HepG2 (cell line): ENCODE measurements at regions not wholly inside any gene's neighbourhood (a gene's known extent, or its start where the extent isn't known, plus 50 kb on each side); places are given as distances from the start of the nearest gene placed in this dataset.

Experiments used
- ATAC-seq: fragments of 200-7000 bp; cut with Tn5 transposase; 3 replicates; pipeline ENCODE4 v1.9.1; 2020; ENCODE audit warnings: mild to moderate bottlenecking, moderate library complexity
- BruUV-seq: library from RNA; stranded (reverse); fragments of 400-500 nt; replicated peaks from 2 replicates; lab custom pipeline; 2021; lab: Mats Ljungman, UMichigan
- CTCF ChIA-PET: fragments of 300-600 bp; formaldehyde crosslinking; extraction: SDS; loops from one replicate; lab custom pipeline; 2021; ENCODE audit warnings: low total read pairs, inconsistent platforms, low intra/inter-chr PET ratio; lab: Yijun Ruan, JAX
- POLR2A ChIA-PET: fragments of 350-600 bp; sonication (Branson Sonifier 250); formaldehyde crosslinking; loops from one replicate; lab custom pipeline; 2020; ENCODE audit warnings: antibody characterized with exemption, inconsistent platforms; lab: Yijun Ruan, JAX
- DNase-seq: peaks from one replicate; pipeline ENCODE4 v3.0.0-alpha.2; 2015; ENCODE audit warnings: low spot score
- FAIRE-seq: peaks from 3 replicates; lab custom pipeline; 2011; peaks lifted over from hg19 to GRCh38; lab: Jason Lieb, UNC
- H2AFZ ChIP-seq: one replicate; pipeline ENCODE4 v1.6.1; 2011; ENCODE audit warnings: low read length, inconsistent platforms
- H3K27ac ChIP-seq: fragments of 300-600 bp; 3 replicates; pipeline ENCODE4 v1.8.0; 2011; ENCODE audit warnings: mixed run types, mild to moderate bottlenecking, mixed read lengths, low read length, inconsistent platforms; ENCODE audit not compliant: insufficient read depth; ENCODE audit errors: extremely low read length
- H3K27me3 ChIP-seq, 2 experiments: fragments of 200-600 bp in 1 of 2; 2 replicates in 1 of 2; 3 replicates in 1 of 2; pipeline versions ENCODE4 v1.6.0 to v1.8.0; 2011; ENCODE audit warnings: low read length in 2 of 2, mild to moderate bottlenecking in 2 of 2, moderate library complexity in 2 of 2, inconsistent platforms in 1 of 2; ENCODE audit not compliant: insufficient read depth in 2 of 2, control insufficient read depth in 1 of 2
- H3K36me3 ChIP-seq, 2 experiments: fragments of 200-600 bp in 1 of 2; replicated peaks in 1 of 2; 2 replicates in 1 of 2; 3 replicates in 1 of 2; pipeline versions ENCODE4 v1.5.1 to v1.8.0; 2011; ENCODE audit warnings: low read length in 2 of 2, inconsistent platforms in 1 of 2; ENCODE audit not compliant: insufficient read depth in 2 of 2, control insufficient read depth in 1 of 2
- H3K4me1 ChIP-seq: 2 replicates; pipeline ENCODE4 v1.5.1; 2012; ENCODE audit warnings: low read length, inconsistent platforms; ENCODE audit not compliant: insufficient read depth
- H3K4me2 ChIP-seq: 2 replicates; pipeline ENCODE4 v1.6.0; 2011; ENCODE audit warnings: low read depth, low read length, inconsistent platforms
- H3K4me3 ChIP-seq, 3 experiments: fragments of 200-600 bp in 1 of 3; sonication (generic), shearing (Covaris generic) in 1 of 3; replicated peaks in 1 of 3; 2 replicates each; pipeline ENCODE4 v1.5.1; 2011 to 2016; ENCODE audit warnings: low read length in 3 of 3, inconsistent platforms in 2 of 3, low read depth in 2 of 3, mild to moderate bottlenecking in 2 of 3, control low read depth in 1 of 3, mixed read lengths in 1 of 3; ENCODE audit not compliant: insufficient read depth in 1 of 3
- H3K79me2 ChIP-seq: one replicate; pipeline ENCODE4 v1.6.1; 2011; ENCODE audit warnings: low read length, inconsistent platforms; ENCODE audit not compliant: insufficient read depth
- H3K9ac ChIP-seq: 2 replicates; pipeline ENCODE4 v1.6.0; 2011; ENCODE audit warnings: mild to moderate bottlenecking, low read depth, low read length, inconsistent platforms; ENCODE audit not compliant: insufficient read depth
- H3K9me3 ChIP-seq: 2 replicates; pipeline ENCODE4 v1.5.1; 2012; ENCODE audit warnings: mild to moderate bottlenecking, low read length
- H4K20me1 ChIP-seq: 2 replicates; pipeline ENCODE4 v1.6.0; 2011; ENCODE audit warnings: inconsistent platforms, mild to moderate bottlenecking, low read length, moderate library complexity; ENCODE audit not compliant: insufficient read depth
- HIVEP1 ChIP-seq: sonication (generic); formaldehyde crosslinking; IDR thresholded peaks from 2 replicates; pipeline ENCODE4 v1.4.0; 2020; ENCODE audit warnings: mild to moderate bottlenecking, missing genetic modification reagents
- MTF2 ChIP-seq: sonication (generic); formaldehyde crosslinking; IDR thresholded peaks from 2 replicates; pipeline ENCODE4 v1.5.0; 2020; ENCODE audit warnings: missing genetic modification reagents, borderline replicate concordance
- NCOA2 ChIP-seq: sonication (generic); formaldehyde crosslinking; IDR thresholded peaks from 2 replicates; pipeline ENCODE4 v1.8.0; 2022; ENCODE audit warnings: inconsistent platforms
- RFXANK ChIP-seq: IDR thresholded peaks from 2 replicates; pipeline ENCODE4 v1.6.1; 2016
- ZNF589 ChIP-seq: sonication (generic); formaldehyde crosslinking; conservative IDR thresholded peaks from 2 replicates; pipeline ENCODE4 v1.8.0; 2022; ENCODE audit warnings: mild to moderate bottlenecking, moderate library complexity, missing genetic modification reagents
- ZNF615 ChIP-seq: sonication (generic); formaldehyde crosslinking; IDR thresholded peaks from 2 replicates; pipeline ENCODE4 v1.5.0; 2020; ENCODE audit warnings: mild to moderate bottlenecking, missing genetic modification reagents, borderline replicate concordance
- ZNF878 ChIP-seq: sonication (generic); formaldehyde crosslinking; IDR thresholded peaks from 2 replicates; pipeline ENCODE4 v1.8.1; 2023; ENCODE audit warnings: mild to moderate bottlenecking, missing genetic modification reagents, moderate library complexity
- WGBS: methylation state at CpG from one replicate; pipeline ENCODE4 v1.1.6; 2017; ENCODE audit warnings: low lambda C conversion rate; 5-methylcytosine and 5-hydroxymethylcytosine counted together
- in situ Hi-C: cut with HindIII; loops from 2 replicates; pipeline ENCODE4 v1.10.0; 2017; ENCODE audit warnings: low pct_unique_long_range_greater_than_20kb; ENCODE audit not compliant: extremely low pct_ligation_motif_present
- intact Hi-C: fragments of 100-400 bp; cut with micrococcal nuclease; formaldehyde crosslinking; loops from one replicate; pipeline ENCODE4 v1.10.0; 2022; ENCODE audit not compliant: unreplicated experiment
- TF ChIP-seq, protein P1 (sequence below): sonication (generic); formaldehyde crosslinking; IDR thresholded peaks from 2 replicates; pipeline ENCODE4 v1.5.0; 2020; ENCODE audit warnings: mild to moderate bottlenecking, missing genetic modification reagents, moderate library complexity
- TF ChIP-seq, protein P2 (sequence below): conservative IDR thresholded peaks from 2 replicates; pipeline ENCODE4 v1.6.1; 2018; ENCODE audit warnings: missing genetic modification reagents

DNA sequence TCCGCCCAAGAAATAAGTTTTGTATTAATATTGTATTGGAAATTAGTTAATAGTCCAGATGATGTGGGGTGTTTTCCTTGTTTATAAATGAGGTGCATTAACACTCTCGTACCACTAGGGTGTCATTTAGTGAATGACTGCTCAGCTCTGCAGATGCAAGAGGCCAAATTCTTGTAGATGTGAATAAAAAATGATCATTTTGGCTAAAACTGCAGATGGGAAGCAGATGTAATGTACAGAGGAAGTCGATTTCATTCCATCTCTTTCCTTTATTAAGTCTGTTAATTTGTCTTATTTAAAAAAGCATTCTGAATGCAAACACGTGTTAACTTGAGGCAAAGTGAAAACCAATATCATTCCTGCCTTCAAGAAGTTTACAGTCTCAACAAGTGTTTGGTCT is 108.1 kb downstream of the DHX15 start:
- Histone ChIP-seq H3K79me2 (no peaks in the 10 kb centered on the region), H3K4me2 (no peak overlapping the region), H3K4me1 (0 out of 2 replicates have a peak, but pooled peaks cover 4% of the 10 kb centered on the region), H2AFZ (no peak overlapping the region), H4K20me1 (no peaks in the 10 kb centered on the region), H3K27me3 (peaks cover 4 to 35% of the 10 kb centered on the region in 2 experiments; a peak in 4 of 5 replicates), H3K9ac (no peak overlapping the region), H3K36me3 (no peaks in the 10 kb centered on the region), H3K27ac (no peak overlapping the region), H3K4me3 (no peak overlapping the region), H3K9me3 (no peaks in the 10 kb centered on the region)
- ChIA-PET POLR2A (no interaction called here), CTCF (no interaction called here)
- BruUV-seq: no TSS peak
- WGBS: 12% methylated on average over 4 of the region's 4 CpGs
- in situ Hi-C loops: loop anchor here (25.0 kb wide), 1 partner anchor 511 kb away; no protein-coding TSS in a partner anchor
- TF ChIP-seq, protein P1, sequence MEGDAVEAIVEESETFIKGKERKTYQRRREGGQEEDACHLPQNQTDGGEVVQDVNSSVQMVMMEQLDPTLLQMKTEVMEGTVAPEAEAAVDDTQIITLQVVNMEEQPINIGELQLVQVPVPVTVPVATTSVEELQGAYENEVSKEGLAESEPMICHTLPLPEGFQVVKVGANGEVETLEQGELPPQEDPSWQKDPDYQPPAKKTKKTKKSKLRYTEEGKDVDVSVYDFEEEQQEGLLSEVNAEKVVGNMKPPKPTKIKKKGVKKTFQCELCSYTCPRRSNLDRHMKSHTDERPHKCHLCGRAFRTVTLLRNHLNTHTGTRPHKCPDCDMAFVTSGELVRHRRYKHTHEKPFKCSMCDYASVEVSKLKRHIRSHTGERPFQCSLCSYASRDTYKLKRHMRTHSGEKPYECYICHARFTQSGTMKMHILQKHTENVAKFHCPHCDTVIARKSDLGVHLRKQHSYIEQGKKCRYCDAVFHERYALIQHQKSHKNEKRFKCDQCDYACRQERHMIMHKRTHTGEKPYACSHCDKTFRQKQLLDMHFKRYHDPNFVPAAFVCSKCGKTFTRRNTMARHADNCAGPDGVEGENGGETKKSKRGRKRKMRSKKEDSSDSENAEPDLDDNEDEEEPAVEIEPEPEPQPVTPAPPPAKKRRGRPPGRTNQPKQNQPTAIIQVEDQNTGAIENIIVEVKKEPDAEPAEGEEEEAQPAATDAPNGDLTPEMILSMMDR (CRISPR knock-in tag): 0 out of 2 replicates have a peak, but pooled peaks have one; percentile 14
- TF ChIP-seq ZNF878 (CRISPR knock-in tag) (no peak), HIVEP1 (CRISPR knock-in tag) (no peak), ZNF615 (CRISPR knock-in tag) (no peak)
- intact Hi-C loops: no loop called here
- FAIRE-seq (no peak), DNase-seq (no peak), ATAC-seq (no peak)

DNA sequence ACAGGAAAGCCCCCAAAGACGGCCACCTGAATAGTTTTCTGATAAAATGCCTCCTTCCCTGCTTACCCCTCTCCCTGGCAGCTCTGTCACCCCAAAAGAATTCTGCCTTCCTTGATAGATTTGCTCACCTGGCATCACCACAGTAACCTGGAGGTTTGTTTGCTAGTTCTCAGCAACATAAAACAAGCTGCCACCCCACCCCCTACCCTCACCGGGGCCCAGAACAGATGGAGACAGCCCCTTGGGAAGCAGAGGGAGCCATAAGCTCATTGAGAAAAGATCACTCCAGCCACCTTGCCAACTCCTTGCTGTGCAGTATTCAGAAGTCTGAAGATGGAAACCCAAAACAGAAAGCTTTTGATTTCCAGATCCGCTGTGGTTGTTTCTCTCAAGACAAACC is 108.6 kb downstream of the DHX15 start:
- POLR2A ChIA-PET: no interaction called here
- WGBS: 15% methylated on average over 3 of the region's 3 CpGs
- intact Hi-C loops (no loop called here), in situ Hi-C loops (loop anchor here (25.0 kb wide), 1 partner anchor 512 kb away; no protein-coding TSS in a partner anchor)
- H2AFZ ChIP-seq: no peak overlapping the region
- no peaks in the 10 kb centered on the region for H3K9me3 ChIP-seq
- H4K20me1 ChIP-seq: no peaks in the 10 kb centered on the region
- FAIRE-seq (no peak), DNase-seq (no peak), ATAC-seq (no peak)
- no peaks in the 10 kb centered on the region for H3K79me2 ChIP-seq
- H3K27me3 ChIP-seq: peaks cover 8 to 39% of the 10 kb centered on the region in 2 experiments; a peak in 4 of 5 replicates
- H3K4me2 ChIP-seq: no peak overlapping the region
- no TSS peak for BruUV-seq
- H3K9ac ChIP-seq: no peak overlapping the region
- H3K27ac ChIP-seq: no peak overlapping the region
- H3K36me3 ChIP-seq: no peaks in the 10 kb centered on the region
- TF ChIP-seq RFXANK (CRISPR knock-in tag): no peak
- TF ChIP-seq NCOA2 (CRISPR knock-in tag): no peak
- TF ChIP-seq, protein P2, sequence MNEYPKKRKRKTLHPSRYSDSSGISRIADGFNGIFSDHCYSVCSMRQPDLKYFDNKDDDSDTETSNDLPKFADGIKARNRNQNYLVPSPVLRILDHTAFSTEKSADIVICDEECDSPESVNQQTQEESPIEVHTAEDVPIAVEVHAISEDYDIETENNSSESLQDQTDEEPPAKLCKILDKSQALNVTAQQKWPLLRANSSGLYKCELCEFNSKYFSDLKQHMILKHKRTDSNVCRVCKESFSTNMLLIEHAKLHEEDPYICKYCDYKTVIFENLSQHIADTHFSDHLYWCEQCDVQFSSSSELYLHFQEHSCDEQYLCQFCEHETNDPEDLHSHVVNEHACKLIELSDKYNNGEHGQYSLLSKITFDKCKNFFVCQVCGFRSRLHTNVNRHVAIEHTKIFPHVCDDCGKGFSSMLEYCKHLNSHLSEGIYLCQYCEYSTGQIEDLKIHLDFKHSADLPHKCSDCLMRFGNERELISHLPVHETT: no peak
- no peak for TF ChIP-seq MTF2
- TF ChIP-seq HIVEP1 (CRISPR knock-in tag): no peak
- TF ChIP-seq ZNF589 (CRISPR knock-in tag): no peak
- CTCF ChIA-PET: no interaction called here
- H3K4me1 ChIP-seq: 0 out of 2 replicates have a peak, but pooled peaks cover 4% of the 10 kb centered on the region
- H3K4me3 ChIP-seq: no peak overlapping the region
